GM19328 (cell line): ENCODE measurements at regions not wholly inside any gene's neighbourhood (a gene's known extent, or its start where the extent isn't known, plus 50 kb on each side); places are given as distances from the start of the nearest gene placed in this dataset.
"Not testable (repeated sequence)": the region's sequence is repeated elsewhere in the genome, so short reads cannot be mapped to it uniquely, and the experiment has no call there.

Experiments used
- ATAC-seq: cut with Tn5 transposase; IDR thresholded peaks from one replicate; pipeline ENCODE4 v1.9.1; 2021; ENCODE audit warnings: mild to moderate bottlenecking, moderate library complexity; ENCODE audit not compliant: unreplicated experiment

DNA sequence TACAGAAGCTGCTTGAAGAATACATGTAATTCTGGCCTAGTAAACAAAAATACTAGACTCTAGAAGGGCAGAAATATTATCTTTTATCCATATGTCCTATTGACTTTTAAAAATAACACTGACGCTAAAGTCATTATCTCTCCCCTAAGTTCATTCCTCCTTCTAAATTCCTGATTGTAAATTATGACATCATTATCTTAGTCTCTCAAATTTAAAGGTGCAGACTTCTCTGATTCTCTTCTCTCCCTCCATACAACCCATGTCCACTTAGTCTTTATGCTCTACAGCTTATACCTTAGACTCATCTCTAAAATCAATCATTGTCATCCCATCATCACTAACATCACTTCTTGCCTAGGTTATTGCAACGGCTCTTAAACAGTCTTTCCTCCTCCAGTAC, 327.9 kb upstream of the GRIA3 start:
- no peak for ATAC-seq

DNA sequence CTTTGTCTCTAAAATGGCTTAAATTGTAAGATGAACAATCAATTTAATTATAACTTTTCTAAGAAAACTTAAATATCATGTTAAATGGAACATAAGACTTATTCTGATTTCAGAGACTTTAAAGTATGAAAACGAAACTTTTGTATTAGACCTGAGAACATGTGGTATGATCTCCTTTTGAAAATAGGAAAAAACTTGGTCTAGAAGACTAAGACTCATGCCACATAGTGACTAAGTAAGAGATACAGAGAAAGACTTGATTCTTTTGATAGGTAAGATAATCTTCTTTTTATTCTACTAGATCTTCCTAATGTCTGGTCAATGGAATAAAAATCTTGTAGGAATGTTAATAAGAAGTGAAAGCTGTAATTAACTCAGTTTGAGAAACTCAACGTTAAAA, 326.3 kb upstream of the GRIA3 start:
- ATAC-seq = no peak

DNA sequence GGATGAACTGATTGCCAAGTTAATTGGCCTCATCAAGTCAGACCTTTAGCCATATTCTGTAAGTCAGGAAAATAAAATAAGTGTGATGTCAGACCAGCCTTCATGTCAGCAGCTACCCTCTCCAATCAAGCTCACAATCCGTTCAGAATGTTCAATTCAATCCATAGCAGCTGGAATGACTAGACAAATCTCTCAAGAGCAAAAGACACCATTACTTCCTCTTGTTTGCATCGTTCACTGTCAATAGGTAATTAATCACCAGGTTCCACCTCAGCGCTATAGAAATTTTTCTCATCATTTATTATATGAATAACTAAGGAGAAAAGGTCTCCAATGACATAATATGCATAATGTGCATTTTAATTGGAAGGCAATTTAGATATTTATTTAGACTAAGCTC, 321.0 kb upstream of the GRIA3 start:
- ATAC-seq = no peak

DNA sequence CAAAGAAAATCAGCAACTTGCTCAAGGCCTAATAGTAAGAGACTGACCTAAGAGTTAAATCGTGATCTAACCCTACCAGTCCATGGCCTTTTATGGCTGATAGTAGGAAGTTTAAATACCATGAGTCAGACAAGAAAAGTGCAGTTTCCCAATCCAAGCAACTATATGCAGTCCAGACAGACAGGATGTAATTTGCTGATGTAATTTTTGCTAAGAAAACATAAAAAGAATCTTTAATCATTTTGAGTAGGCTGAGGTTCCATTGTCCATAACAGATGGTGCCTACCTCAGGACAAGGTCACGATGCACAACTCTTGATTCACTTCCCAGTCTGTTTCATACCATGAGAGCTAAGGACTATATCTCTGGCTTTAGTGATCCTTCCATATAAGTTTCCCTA, 317.5 kb upstream of the GRIA3 start:
- ATAC-seq = no peak

DNA sequence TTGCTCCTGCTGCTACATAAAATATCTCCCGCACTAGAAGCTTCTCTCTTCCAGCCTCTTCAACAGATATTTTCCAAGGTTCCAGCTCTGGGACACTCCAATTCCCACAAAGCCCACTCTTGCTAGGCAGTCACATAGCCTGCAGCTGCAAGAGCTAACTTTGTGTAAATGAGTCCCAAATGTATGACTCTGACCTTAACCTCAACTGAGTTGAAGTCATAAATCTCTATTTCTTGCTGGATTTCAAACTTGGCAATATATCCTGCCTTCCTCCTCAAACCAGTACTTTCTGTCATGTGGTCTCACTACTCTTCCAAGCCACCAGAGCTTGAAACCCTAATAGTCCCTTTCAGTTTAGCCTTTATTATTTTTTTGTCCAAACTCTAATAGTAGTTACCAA, 315.4 kb upstream of the GRIA3 start:
- no peak for ATAC-seq

DNA sequence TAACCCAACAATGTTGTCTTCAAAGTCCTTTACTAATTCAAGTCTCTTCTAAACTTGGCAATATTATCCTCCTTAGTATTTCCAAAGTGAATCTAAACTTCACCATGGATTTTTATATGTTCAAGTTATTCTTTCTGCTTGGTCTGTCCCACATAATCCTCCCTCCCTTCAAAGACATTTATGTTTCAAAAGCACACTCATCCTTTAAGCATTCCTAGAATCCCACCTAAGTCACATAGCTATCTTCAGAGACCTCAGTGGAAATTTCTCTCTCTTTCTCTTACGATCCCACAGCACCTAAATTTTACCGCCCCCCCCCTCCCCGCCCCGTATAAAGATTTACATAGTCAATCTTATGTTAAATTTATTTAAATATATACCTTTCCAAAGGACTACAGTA, 314.9 kb upstream of the GRIA3 start:
- ATAC-seq = no peak

DNA sequence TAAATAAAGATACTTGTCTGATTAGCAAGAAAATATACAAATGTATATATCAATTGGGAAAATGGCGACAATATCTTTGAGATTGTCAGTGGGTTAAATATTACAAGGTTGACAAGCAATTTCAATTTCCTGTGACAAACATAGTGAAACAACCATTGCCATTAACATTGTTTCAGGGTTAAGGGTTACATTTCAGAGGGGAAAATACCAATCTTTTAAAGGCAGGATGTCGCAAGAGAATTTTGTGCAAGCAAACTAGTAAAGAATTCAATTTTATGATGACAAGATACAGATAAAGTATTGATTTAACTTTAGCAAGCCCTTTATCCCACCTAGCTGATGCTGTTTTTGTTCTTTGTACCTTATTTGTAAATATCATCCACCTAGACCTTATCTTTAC, 305.8 kb upstream of the GRIA3 start:
- no peak for ATAC-seq

DNA sequence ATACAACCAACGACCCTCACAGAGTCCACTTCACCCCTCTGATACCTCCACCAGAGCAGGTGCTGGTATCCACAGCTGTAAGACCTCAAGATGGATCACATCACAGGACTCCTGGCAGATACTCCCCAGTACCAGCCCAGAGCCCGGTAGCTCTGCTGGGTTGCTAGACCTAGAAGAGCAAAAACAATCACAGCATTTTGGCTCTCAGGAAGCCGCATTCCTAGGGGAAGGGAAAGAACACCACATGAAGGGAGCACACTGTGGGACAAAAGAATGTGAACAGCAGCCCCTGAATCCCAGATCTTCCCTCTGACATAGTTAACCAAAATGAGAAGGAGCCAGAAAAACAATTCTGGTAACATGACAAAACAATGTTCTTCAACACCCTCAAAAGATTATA, 303.1 kb upstream of the GRIA3 start:
- ATAC-seq = no peak

DNA sequence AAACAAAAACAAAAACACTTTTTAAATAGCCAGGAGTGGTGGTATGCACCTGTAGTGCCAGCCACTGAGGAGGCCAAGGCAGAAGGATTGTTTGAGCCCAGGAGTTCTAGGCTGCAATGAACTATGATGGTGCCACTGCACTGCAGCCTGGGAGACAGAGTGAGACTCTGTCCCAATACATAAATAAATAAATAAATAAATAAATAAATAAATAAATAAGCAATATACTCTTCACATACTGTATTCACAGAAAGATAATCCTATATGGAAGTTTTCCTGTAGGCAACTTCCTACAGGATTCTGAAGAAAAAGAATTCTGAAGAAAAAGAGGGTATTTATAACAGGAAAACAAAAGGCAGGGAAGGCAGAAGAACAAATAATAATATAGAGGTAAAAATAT, 293.3 kb upstream of the GRIA3 start:
- ATAC-seq = no peak

DNA sequence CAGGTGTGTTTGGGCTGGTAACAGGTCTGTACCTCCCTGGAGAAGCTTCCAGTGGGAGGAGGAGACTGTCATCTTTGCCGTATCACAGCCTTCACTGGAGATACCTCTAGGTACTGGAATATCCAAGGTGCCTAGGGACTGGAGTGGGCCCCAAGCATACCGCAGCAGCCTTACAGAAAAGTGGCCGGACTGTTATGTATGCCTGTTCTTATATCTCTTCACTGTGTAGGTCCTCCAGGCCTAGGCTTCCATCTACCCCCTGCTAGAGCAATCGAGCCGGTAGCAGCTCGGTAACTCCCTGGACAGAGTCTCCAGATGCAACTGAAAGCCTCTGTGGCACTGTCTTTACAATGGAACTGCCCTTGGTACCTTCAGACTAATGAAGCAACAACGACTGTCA, 277.4 kb upstream of the GRIA3 start:
- ATAC-seq = no peak

DNA sequence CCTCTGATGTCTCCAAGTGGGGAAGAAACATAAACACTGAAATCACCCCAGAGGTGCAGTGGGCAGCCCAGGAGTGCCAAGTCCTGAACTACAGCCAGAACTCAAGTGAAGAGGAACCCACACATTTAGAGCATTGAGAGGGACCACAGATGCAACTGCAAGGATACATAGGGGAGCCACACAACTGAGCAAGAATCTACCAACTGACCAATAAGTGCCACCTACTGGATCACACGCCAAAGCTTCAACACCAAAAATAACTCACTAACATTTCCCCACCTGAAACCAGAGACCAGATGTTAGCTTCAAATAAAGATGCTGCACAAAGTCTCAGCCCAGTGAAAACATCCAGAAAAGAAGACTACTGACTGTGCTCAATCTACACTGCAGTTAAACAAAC, 276.7 kb upstream of the GRIA3 start:
- no peak for ATAC-seq

DNA sequence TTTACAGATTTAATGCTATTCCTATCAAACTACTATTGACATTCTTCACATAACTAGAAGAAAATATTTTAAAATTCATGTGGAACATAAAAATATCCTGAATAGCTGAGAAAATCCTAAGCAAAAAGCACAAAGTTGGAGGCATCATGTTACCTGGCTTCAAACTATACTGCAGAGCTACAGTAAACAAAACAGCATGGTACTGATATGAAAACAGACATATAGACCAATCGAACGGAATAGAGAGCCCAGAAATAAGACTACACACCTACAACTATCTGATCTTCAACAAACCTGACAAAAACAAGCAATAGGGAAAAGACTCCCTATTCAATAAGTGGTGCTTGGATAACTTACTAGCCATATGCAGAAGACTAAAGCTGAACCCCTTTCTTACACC, 273.4 kb upstream of the GRIA3 start:
- no peak for ATAC-seq

DNA sequence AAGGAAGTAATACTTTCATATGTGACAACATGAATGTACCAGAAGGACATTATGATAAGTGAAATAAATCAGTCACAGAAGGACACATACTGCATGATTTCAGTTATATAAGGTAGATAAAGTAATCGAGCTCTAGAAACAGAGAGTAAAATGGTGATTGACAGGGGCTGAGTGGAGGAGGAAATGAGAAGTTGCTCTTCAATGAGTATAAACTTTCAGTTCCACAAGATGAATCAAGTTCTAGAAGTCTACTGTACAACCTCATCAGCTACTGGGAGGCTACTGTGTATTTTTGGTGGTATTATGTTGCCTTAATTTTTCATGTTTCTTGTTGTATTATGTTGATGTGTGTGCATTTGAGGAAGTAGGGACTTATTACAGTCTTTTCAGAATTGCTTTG, 270.9 kb upstream of the GRIA3 start:
- ATAC-seq = no peak

DNA sequence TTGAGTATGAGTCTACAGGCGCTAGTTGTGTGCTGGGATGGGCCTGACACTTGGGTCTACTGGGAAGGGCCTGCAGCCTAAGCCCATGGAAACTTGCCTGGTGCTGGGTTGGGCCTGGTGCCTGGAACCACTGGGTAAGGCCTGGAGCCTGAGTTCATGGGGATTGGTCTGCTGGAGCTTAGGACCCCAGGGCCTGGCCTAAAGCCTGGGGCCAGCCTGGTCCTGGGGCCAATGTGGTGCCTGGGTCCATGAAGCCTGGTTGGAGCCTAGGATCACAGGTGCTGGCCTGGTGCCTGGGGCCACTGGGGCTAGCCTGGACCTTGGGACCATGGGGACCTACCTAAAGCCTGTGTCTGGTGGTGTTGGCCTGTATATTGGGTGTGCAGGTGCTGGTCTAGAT, 270.3 kb upstream of the GRIA3 start:
- no peak for ATAC-seq

DNA sequence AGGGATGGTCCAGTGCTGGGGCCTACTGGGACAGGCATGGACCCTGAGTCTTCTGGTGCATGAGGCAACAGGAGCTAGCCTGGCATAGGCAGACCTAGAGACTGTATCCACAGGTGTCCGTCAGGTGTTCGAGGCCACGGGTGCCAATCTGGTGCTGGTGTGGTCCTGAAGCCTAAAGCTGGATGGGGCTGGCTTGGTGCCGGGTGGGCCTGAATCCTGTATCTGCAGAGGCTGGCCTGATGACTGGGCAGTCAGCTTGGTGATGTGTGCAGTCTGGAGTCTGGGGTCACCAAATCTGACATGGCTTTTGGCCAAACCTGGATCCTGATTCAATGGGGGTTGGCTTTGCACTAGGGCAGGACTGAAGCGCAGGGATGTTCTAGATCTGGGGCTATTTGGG, 269.8 kb upstream of the GRIA3 start:
- ATAC-seq = no peak

DNA sequence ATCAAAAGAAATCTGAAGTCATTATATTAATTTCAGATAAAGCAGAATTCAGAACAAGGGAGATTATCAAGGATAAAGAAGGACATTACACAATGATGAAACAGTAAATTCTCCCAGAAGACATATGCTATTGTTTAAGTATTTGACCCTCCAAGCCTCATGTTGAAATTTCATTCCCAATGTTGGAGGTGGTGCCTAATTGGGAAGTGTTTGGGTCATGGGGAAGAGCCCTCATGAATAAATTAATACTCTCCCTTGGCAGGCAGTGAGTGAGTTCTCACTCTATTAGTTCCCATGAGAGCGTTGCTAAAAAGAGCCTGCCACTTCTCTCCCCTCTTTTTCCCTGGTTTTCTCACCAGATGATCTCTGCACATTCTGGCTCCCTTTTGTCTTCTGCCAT, 249.9 kb upstream of the GRIA3 start:
- no peak for ATAC-seq

DNA sequence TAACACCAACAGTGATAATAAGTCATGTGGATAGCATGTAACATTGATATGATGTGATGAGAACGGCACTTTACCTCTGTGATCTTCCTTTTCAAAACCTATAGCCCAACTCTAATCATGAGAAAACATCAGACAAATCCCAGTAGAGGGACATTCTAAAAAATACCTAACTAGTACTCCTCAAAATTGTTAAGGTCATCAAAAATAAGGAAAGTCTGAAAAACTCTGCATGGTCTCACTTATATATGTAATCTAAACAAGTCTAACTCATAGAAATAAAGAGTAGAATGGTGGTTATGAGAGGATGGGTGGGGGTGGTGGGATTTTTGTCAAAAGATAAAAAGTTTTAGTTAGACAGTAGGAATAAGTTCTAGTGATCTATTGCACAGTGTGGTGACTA, 243.9 kb upstream of the GRIA3 start:
- ATAC-seq = no peak

DNA sequence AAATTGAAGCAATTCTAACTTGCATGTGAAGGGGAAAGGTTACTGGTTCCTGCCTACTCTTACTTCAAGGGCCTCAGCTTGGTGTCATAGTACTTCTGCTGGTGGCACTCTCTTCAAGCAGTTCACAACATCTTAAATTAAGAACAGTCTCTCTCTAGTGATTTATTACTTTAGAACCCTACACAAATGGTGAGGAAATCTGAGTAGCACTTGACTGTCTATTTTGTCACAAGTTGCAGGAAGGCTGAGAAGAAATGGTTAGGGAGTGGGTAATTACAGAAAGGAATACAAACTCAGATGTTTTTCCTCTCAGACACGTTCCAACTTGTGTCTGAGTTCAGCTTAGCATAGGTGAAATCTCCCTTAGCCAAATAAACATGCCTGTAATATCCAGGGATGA, 242.3 kb upstream of the GRIA3 start:
- ATAC-seq = no peak

DNA sequence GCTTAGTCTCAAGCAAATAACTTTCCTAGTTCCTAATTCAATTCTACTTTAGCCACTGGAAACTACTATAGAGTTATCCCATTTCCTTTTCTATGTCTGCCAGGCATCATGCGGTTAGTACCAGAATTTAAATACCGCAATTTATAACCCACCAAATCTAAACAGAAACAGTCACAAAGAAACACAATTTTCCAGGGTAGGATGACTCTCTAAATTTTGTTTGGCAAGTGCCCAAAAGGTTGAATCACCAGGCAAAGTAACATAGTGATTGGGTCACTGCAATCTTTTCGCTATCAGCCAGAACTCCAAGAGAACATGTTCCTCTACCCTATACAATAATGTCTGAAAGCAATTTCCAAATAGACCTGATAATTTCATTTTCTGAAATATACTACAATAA, 240.2 kb upstream of the GRIA3 start:
- no peak for ATAC-seq

DNA sequence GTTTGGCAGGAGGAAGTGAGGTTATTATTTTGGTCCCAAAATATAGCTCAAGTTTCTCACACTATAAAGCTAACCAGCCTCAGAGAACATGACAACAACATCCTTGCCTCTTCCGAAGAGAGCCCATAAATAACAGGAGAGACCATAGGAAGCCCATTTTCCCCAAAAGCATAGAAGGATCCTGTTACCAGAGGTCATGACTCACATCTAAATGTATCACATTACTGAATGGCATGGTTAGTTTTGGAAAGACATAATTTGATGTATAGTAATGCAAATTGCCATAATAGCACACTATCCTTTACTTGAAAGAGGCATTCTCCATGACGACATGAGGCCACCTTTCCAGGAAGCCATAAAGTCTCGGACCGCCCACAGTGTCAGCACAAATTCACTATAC, 238.8 kb upstream of the GRIA3 start:
- no peak for ATAC-seq

DNA sequence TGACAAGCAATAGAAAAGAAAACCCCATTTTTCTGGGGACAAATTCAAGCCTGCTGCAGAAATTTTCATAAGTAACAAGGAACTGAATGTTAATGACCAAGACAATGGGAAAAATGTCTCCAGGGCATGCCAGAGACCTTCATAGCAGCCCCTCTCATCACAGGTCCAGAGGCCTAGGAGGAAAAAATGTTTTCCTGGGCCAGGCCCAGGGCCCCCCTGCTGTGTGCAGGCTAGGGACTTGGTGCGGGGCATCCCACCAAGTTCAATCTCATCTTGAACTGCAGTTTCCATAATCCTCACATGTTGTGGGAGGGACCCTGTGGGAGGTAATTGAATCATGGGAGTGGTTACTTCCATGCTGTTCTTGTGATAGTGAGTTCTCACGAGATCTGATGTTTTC, 211.5 kb upstream of the GRIA3 start:
- no peak for ATAC-seq

DNA sequence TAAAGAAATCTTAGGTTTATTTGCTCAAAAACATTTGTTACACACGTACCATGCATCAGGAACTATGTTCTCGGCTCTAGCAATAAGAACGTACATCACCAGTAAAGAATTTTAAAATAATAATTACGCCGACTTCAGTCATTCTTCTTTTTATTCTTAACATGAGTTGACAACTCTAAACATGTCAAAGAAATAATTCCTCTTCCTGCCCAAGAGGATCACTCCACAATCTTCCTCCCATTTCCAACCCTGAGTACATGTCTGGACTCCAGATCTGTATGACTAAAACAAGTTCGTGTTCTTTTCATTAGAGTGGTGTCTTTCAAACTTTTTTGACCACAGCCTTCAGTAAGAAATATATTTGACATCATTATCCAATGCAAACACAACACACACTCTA, 201.6 kb upstream of the GRIA3 start:
- ATAC-seq = no peak

DNA sequence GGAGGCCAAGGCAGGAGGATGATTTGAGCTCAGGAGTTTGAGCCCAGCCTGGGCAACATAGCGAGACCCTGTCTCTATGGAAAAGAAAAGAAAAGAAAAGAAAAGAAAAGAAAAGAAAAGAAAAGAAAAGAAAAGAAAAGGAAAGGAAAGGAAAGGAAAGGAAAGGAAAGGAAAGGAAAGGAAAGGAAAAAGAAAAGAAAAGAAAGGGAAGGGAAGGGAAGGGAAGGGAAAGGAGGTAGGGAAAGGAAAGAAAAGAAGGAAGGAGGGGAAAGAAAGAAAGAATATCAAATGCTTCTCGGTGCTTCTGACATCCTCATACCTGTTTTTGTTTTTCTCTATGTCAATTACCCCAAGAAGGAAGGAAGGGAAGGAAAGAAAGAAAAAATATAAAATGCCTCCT, 181.2 kb upstream of the GRIA3 start:
- ATAC-seq = not testable (repeated sequence)

DNA sequence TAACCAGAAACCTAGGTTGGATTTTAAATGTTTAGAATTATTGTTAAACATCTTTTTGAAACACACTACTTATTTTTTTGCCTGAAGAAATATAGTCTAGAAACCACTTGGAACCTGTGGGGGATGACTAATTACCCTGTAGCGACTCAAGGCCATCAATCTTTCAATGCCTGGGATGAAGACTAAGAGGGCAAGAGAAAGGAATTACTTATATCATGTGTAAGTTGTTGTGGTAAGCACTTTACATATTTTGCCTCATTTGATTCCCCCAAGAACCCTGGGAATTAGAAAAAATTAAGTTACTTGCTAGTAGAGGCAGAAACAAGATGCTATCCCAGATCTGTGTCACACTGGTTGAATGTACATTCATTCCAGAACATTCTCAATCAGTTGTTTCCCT, 170.9 kb upstream of the GRIA3 start:
- ATAC-seq = no peak
